ENCODE measurements at regions not wholly inside any gene's neighbourhood (a gene's known extent, or its start where the extent isn't known, plus 50 kb on each side); places are given as distances from the start of the nearest gene placed in this dataset.

DNA sequence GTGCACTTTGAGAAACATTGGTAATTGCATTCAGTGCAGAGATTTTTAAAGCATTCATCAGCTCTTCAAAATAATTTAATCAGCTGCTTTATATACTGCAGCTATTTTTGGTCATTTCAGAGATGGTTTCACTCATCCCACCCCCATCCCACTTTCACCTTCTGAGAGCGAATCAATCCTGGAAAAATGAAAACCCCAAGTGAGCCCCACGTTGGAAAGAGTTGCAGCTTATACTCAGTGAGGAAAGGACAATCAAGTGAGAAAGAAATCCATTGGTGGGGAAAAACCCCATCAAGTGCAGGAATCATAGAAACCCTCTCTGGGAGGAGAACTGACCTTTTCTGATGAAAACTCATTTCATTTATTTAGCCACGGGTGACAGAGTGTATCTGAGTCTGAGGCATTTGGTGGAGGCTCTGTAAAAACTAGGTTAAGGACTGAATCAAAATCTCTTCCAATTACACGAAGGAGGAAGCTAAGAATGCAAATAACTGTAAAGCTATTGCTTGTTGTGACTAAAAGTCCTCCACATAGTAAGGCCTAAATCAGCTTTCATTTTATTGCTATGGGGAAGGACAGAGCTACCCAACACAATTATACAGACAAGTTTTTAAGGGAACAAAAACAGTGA lies 240.4 kb upstream of the PGRMC2 start:
- no peak for TF ChIP-seq POLR2A (IDR thresholded peaks at IDR 0.05)
- TF ChIP-seq, protein P1, sequence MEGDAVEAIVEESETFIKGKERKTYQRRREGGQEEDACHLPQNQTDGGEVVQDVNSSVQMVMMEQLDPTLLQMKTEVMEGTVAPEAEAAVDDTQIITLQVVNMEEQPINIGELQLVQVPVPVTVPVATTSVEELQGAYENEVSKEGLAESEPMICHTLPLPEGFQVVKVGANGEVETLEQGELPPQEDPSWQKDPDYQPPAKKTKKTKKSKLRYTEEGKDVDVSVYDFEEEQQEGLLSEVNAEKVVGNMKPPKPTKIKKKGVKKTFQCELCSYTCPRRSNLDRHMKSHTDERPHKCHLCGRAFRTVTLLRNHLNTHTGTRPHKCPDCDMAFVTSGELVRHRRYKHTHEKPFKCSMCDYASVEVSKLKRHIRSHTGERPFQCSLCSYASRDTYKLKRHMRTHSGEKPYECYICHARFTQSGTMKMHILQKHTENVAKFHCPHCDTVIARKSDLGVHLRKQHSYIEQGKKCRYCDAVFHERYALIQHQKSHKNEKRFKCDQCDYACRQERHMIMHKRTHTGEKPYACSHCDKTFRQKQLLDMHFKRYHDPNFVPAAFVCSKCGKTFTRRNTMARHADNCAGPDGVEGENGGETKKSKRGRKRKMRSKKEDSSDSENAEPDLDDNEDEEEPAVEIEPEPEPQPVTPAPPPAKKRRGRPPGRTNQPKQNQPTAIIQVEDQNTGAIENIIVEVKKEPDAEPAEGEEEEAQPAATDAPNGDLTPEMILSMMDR (IDR thresholded peaks at IDR 0.05): no peak

Data from breast epithelium (tissue), 3 donors.